NCI-H2171 treated with DMSO at 0.1 percent for 48 hours (cell line): ENCODE measurements at regions not wholly inside any gene's neighbourhood (a gene's known extent, or its start where the extent isn't known, plus 50 kb on each side); places are given as distances from the start of the nearest gene placed in this dataset.
"Not testable (repeated sequence)": the region's sequence is repeated elsewhere in the genome, so short reads cannot be mapped to it uniquely, and the experiment has no call there.

Experiments used
- DNase-seq: peaks from one replicate; lab custom pipeline; 2025; lab: John Stamatoyannopoulos, UW

DNA sequence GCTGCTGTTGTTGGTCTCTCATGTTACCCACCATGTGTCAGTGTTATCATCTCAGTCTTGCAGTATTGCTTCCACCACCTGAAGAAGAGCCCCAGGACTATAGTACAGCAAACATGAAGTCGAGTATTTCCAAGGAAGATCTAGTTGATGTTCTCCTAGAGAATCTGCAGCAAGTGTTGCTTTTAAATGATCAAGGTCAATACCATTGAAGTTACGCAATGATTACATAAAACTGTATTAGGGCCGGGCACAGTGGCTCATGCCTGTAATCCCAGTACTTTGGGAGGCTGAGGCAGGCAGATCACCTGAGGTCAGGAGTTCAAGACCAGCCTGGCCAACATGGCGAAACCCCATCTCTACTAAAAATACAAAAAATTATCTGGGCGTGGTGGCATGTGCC lies 173.9 kb downstream of the TJP1 start:
- DNase-seq: not testable (repeated sequence)

DNA sequence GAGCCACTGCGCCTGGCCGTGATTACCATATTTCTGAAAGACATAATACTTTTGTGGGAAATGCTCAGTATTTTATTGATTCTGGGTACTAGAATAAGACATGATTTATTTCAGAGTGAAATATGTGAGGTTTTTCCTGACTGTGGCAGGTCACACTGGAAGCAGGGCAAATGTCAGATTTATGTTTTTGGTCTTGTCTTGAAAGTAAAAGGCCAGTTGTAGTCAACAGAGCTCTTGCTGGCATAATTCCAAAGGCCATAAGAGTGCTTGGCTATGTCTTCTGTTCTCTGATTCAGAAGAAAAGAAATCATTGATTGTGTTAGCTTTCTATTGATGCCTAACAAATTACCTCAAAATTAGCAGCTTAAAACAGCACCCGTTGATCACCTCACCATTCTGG lies 176.4 kb downstream of the TJP1 start:
- no peak for DNase-seq

DNA sequence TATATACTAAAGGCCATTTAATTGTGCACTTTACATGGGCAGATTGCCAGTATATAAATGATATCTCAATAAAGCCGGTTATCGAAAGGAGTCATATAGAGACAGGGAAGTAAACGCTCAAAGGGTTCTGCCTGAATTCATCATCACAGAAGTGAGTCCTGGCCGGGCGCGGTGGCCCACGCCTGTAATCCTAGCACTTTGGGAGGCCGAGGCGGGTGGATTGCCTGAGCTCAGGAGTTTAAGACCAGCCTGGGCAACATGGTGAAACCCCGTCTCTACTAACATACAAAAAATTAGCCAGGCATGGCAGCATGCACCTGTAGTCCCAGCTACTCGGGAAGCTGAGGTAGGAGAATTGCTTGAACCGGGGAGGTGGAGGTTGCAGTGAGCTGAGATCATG lies 177.9 kb downstream of the TJP1 start:
- DNase-seq: not testable (repeated sequence)

DNA sequence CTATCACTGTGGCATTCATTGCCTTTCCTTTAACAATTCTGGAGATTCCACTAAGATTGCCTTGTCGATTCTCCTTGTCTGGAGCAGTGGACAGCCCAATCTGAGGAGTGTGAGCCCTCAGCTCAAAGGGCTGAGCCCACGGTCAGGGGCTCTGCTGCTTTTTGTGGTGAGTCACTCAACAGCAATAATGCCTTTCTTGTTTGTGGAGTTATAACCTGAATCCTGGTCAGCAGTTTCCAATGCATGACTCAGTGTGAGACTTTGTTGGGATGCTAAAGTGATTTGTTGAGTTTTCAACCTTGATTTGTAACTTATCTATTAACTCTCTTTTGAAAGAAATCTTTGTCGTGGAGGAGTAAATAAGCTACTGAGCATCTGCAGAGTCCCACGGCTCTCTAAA lies 183.5 kb downstream of the TJP1 start:
- no peak for DNase-seq

DNA sequence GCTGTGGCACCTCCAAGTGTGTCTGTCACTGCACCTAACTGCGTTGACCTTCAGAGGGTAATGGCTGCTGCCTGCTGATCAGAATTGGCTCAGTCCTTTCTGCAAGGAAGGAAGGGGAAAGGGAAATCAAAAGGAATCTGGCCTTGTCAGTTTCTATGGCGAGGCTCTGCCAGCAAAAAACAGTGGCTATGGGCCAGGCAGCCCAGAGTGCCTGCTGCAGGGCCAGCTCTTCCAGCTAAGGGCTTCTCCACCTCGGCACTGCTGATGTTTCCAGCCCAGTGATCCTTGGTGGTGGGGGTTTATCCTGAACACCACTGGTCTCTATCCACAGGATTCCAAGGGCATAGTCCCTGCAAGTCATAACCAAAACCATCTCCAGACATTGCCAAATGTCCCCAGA lies 184.3 kb downstream of the TJP1 start:
- no peak for DNase-seq

DNA sequence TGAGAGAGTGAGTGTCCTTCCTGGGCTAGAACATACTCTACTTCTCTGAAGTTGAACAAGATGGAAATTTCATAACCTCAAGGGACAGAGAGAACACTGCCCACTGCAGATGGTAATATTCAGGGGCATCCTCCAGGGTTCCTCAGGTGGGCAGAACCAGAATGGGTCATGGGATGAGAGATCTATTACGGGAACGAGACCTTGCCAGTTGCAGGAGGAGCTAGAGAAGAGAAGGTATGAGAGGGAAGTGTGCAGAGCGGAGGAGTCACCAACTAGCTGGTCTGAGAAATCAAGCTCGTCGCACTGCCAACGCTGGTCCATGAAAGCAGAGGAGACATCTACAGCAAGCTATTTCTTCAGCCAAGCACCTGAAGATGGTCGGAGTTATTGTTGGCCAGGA lies 184.7 kb downstream of the TJP1 start:
- no peak for DNase-seq

DNA sequence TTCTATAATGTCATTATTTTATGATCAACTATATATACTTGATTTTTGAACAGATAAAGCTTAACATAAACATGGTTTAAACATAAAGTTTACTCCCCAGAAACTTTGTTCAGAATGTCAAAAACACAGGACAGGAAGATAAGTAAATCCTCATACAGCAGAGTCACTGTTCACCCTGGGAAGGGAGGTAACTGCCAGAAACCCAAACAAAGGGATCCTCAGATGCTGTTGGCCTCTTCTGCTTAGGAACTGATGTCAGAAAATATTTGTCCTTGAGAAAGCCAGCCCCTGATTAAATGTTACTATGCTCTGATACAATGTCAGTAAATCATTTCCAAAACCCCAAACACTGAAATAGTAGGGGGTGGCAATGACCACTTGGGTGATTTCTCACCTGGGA lies 185.3 kb downstream of the TJP1 start:
- no peak for DNase-seq

DNA sequence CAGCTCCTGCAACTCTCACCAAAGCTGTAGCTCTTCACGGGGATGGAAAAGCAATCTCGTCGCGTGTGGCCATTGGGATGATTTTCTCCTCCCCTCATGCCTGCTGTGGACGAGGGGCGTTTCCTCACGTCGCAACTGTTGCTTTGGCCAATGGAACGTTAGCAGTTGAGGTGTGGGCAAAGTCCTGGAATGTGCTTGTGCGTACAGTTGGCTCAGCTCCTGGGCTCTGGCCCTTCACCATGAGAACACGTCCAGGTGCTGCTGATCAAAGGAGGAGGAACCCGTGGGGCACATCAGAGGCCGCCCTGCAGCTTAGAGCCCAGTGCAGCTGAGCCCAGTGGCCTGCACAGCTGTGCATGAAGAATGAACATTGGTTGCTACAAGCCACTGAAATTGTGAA lies 186.1 kb downstream of the TJP1 start:
- no peak for DNase-seq

DNA sequence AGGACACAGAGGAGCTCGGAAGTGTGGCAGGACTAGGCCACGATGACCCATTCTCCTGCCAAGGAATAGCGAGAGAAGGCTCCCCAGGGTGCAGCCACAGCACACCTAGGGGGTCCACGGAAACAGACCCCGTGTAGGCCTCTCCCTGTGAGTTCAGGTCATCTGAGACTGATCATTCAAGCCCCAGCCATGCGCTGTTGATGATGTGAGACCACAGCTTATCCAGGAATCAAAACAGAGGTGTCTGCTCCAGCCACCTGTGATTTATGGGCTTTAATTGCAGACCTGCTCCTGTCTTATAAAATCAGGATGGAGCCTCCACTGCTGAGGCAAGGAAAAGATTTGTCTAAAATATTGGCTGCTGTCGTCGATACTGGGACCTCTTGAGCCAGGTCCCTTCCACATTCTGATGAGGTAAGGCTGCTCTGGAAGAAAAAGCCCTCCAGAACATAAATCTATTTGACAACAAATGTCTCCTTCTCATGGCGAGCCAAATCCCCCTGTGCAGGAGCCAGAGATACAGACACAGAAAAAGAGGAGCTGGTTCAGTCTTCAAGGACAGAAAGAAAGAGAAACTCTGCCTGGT lies 186.7 kb downstream of the TJP1 start:
- no peak for DNase-seq

DNA sequence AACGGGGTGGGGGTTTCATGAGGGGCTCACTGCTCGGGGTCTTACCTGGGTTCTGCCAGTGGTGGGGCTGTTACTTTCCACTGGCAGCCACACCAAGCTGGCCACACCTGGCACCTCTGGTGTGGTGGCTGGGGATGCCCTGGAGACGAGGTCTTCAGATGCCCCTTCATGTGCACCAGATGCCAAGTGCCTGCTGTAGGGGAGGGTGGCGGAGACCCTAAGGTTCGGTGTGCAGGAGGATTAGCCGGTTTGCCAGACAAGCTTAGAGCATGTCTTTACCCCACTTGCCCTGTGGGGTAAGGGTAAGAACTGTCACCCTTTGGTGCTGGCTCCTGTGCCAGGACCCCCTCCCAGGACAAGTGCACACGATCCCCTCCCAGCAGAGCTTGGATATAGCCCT lies 188.3 kb downstream of the TJP1 start:
- no peak for DNase-seq

DNA sequence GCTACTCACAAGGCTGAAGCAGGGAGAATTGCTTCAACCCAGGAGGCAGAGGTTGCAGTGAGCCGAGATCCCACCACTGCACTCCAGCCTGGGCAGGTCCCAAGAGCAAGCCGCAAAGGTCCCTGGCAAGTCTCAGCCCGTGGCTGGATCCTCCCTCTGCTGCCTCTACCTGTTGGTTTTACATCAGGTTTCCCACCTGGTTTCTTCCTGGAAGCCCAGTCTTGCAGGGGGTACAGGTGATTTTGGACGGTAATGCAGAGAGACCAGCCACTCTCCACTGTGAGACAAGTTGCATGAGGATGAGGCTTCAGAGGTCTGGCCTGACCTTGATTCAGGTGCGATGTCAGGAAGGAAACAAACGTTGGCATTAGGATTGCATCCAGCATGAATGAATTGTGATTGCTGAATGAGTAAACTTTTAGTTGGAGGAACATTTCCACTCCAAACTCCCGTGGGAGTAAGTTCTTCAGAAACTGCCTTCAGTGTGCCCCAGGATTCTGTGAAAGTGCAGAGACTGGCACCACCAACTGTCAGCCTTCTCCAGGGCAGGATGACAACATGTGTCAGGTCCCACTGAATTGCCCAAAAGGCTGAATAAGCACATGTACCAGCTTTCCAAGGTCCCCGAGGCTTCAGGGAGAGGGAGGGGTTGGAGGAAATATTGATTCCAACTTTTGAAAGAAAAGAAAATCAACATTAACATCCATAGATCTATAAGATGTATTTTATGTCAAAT lies 189.4 kb downstream of the TJP1 start:
- DNase-seq: no peak

DNA sequence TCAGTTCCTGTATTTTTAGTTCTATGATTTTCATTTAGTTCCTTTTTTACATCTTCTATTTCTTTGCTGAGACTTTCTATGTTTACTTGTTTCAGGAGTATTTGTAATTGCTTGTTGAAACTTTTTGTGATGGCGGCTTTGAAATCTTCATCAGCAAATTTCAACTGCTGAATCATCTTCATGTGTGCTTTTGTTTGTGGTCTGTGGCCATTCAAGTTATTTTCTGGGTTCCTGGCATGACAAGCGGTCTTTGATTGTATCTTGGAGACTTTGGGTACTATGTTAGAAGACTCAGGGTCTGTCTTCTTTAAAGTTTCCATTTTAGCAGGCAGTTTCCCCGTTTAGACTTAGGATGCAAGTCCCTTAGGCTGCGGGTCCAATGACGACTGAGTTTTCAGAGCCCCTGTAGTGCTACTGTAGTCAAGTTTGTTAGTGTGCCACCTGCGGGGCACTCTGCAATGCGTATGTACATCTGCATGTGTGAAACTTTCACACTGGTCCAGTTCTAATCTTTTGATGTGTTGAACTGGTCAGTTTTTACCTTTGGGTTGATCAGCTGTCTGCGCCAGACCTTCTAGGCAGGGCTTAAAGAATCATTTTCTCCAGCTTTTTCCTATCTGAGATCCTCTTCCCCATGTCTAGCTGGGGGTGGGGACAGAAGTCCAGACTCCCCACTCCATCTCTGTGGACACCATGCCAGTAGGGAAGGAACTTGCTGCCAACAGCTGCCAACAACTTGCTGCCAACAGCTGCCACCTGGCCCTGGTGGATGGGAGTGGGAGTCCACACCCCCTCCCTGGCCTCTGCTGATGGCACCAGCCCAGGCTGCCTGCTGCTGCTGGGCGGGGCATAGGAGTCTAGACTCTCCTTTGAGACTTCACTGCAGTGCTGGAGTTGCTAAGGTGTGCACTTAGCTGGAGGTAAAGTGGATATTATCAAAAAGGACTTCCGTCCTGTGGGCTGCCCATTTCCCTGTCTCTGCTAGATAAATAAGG lies 190.9 kb downstream of the TJP1 start:
- peak; percentile 37 for DNase-seq

DNA sequence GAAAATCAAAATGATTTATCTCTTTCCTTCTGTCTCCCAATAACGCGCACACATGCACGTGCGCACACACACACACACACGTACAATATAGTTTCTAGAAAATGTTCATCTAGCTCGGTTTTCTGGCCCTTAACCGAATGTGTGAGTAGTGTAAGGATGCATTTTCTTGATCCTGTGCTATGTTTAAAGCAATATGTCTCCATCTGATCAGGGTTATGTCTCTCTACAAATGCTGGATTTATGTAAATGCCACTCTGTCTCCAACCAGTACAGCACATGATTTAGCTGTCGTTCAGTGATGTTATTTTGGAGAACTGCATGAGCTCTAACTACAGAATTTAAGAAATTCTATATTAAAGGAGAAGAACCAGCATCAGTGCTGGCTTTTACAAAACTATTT lies 198.0 kb downstream of the TJP1 start:
- DNase-seq: no peak

DNA sequence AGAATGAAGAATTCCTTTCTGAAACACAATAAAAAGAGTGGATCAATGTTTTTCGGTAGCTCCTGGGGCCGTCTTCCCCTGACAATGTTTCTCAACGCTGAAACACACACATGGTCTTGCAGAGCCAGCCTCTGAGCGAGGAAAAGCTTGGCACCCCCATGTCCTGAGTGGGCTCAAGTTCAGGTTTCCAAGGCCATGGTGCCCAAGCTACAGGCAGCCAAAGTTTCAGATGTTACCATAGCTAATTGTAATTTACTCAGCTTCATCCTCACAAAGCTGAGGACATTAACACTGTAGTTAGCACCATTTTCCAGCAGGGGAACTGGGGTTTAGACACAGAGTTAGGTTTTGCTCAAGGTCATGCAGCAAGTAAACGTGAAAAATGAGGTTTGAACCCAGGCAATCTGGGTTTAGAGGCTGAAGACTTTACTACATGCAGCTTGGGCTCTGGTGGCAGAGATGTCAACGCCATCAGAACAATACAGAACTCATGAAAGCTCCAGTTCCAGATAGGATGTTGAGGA lies 199.1 kb downstream of the TJP1 start:
- no peak for DNase-seq

DNA sequence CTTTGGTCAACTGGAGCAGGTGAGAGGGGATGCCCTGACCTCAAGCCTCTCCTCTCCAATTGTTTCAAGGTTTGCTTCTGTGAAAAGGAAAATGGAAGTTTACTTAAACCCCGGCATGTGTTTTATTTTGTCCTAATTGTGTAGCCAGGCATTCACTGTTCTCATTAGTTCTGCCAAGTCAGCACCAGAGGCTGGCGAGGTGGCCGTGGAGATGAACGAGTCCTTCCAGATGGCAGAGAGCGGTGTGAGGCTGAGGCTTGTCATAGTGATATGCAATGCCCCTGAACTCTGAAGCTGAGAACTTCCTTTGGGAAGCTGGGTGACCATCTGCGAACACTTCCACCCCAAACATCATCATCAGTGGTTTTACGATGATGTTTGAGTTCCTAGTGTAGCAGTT lies 199.6 kb downstream of the TJP1 start:
- DNase-seq: no peak

DNA sequence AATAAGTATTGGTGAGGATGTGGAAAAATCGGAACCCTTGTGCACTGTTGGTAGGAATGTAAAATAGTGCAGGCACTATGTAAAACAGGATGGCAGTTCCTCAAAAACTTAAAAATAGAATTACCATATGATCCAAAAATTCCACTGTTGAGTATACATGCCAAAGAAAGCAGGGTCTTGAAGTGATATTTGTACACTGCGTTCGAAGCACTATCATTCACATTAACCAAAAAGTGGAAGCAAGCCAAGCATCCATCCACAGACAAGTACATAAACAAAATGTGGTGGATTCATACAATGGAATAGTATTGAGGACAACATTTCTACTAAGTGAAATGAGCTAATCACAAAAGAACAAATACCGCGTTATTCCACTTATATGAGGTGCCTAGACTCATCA lies 200.7 kb downstream of the TJP1 start:
- DNase-seq: no peak

DNA sequence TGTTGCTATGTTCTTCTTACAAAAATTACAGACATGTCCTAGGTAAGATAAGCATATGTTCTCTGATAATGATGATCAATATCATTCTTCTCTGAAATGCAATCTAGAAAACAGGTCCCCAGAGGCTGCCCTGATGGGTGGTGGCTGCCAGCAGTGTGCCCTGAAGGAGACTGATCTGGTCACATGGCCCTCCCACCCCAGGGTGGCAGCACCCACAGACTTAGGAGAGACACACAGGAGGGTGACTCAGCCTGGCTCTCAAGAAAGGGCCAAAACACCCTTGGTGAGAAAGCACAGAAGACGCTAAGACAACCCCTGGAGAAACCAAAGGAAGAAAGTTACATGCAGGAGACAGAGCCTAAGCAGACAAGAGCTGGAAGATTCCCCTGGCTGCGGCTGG lies 203.7 kb downstream of the TJP1 start:
- no peak for DNase-seq

DNA sequence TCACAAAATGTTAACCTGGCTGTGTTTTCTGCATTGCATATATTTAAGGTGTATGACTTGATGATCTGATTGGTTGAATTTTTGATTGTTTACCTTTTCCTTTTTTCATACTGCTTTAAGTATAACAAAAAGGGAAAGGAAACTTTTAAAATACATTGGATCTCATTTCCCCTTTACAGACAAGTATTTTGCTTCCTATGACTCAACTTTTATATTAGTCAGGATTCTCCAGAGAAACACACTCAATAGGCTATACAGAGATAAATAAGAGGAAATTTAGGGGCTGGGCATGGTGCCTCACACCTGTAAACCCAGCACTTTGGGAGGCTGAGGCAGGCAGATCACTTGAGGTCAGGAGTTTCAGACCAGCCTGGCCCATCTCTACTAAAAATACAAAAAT lies 205.8 kb downstream of the TJP1 start:
- DNase-seq: no peak

DNA sequence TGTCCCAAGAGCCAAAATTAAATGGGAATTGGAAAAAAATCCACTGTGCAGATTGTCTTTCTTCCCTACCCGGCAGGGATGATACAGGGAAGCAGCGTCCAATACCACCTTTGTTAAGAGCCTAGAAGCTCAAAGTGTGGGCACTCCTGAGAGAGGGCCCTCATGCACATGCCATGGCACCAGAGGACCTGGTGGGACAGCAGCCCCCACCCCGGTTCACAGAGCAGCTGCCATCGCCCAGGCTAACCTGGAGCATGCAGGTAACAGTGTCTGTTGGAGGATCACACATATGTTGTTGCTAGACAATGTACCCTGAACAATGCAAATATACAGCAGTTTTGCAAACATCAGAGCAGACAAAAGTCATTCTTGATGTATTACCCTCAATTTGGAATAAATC lies 206.5 kb downstream of the TJP1 start:
- DNase-seq: no peak

DNA sequence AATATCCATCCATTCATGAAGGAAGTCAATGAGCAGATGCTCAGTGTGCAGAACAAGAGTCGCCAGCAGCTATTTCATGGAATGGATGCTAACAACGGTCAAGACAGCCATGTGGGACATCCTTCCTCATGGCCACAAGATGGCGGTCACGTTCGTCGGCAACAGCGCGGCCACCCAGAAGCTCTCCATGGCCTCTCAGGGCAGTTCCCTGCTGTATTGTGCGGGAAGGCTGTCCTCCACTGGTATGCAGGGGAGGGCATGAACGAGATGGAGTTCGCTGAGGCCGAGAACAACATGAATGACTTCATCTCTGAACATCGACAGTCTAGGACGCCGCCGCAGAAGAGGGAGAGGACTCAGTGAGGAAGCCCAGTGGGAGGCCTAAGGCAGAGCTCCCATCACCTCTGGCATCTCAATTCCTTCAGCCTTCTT lies 208.3 kb downstream of the TJP1 start:
- DNase-seq: no peak

DNA sequence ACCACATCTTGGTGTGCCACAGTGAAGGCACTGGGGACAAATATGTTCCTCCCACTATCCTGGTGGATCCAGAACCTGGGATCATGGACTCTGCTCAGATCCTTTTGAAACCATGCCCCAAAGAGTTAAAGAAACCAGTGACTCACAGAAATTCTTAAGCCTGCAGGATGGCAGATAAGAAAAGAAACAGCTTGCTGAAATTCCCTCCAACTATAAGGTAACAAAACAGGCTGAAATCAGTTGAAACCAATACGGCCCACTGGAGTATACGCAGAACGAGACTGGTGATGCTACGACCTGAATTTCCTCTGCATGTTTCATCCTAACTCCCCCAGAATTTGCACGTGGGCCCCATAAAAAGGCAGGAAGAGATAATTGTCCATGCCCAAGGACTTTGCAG lies 209.6 kb downstream of the TJP1 start:
- DNase-seq: no peak

DNA sequence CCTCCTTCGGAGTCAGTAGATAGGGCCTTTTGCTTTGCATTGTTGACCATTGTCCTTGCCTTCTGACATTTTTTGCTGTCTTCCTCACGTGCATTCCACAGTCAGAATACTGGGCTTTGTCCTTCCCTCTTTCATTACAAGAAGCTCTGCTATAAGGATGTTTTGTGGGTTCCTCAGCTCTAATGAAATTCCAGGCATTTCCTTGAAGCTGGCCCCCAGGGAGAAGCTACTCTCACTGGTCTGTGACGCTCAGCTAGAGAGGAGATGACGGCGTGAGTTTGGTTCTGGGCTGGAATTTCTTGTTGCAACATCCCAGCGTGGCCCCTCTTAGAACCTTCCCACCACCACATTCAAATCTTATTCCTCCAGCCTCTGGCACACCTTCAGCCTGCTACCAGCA lies 210.2 kb downstream of the TJP1 start:
- DNase-seq: no peak

DNA sequence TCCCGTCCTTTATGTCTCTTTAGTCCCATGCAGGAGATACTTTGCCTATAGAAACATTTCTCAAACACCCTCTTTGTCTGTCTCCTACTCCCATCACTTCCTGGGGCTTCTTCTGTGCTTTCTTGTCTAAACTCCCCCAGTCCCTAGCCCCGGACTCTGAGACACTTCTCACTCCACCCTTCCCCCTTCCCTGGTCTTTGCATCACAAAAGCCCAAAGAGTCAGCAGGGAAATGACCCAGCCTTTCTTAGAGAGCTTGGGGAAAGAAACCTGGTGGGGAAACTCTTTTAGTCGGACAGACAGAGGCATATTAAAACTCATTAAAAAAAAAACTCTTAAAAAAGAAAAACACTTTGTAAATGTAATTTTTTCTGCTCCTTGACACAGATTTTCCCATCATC lies 211.2 kb downstream of the TJP1 start:
- DNase-seq: no peak
